HG02981 (cell line): ENCODE measurements at regions not wholly inside any gene's neighbourhood (a gene's known extent, or its start where the extent isn't known, plus 50 kb on each side); places are given as distances from the start of the nearest gene placed in this dataset.

Source experiments
- ATAC-seq: cut with Tn5 transposase; IDR thresholded peaks from one replicate; pipeline ENCODE4 v1.9.1; 2021; ENCODE audit warnings: mild to moderate bottlenecking, moderate library complexity; ENCODE audit not compliant: unreplicated experiment

GRCh38 chr16:51630076-51630475 is 479.0 kb upstream of the SALL1 start:
- no peak for ATAC-seq

- ATAC-seq, result no peak
These were observed 478.5 kb upstream of the SALL1 start for GRCh38 chr16:51629576-51629975.

GRCh38 chr16:51624080-51624775 is 473.2 kb upstream of the SALL1 start:
- ATAC-seq, result no peak

- ATAC-seq, result no peak
These were observed 470.5 kb upstream of the SALL1 start for GRCh38 chr16:51621610-51622009.

- ATAC-seq, result no peak
These were observed 464.1 kb upstream of the SALL1 start for GRCh38 chr16:51615141-51615540.

- no peak for ATAC-seq
These were observed 456.2 kb upstream of the SALL1 start for GRCh38 chr16:51607201-51607651.

GRCh38 chr16:51596247-51596646 is 445.2 kb upstream of the SALL1 start:
- ATAC-seq, result no peak

GRCh38 chr16:51592535-51593300 is 441.6 kb upstream of the SALL1 start:
- no peak for ATAC-seq

- ATAC-seq, result no peak
These were observed 441.0 kb upstream of the SALL1 start for GRCh38 chr16:51592001-51592501.

GRCh38 chr16:51591480-51591879 is 440.4 kb upstream of the SALL1 start:
- no peak for ATAC-seq

GRCh38 chr16:51579652-51580360 is 428.7 kb upstream of the SALL1 start:
- no peak for ATAC-seq

GRCh38 chr16:51577621-51578303 is 426.7 kb upstream of the SALL1 start:
- no peak for ATAC-seq

- ATAC-seq, result no peak
These were observed 425.6 kb upstream of the SALL1 start for GRCh38 chr16:51576498-51577195.

- no peak for ATAC-seq
These were observed 422.1 kb upstream of the SALL1 start for GRCh38 chr16:51573191-51573590.

- peak; percentile 58 for ATAC-seq
These were observed 418.3 kb upstream of the SALL1 start for GRCh38 chr16:51569203-51569931.

- ATAC-seq, result no peak
These were observed 416.8 kb upstream of the SALL1 start for GRCh38 chr16:51567911-51568310.

- ATAC-seq, result peak; percentile 61
These were observed 414.1 kb upstream of the SALL1 start for GRCh38 chr16:51565184-51565583.

GRCh38 chr16:51562891-51563290 is 411.8 kb upstream of the SALL1 start:
- ATAC-seq, result no peak

- ATAC-seq, result no peak
These were observed 408.8 kb upstream of the SALL1 start for GRCh38 chr16:51559901-51560300.

- no peak for ATAC-seq
These were observed 406.6 kb upstream of the SALL1 start for GRCh38 chr16:51557670-51558069.
